HEK293 (cell line): ENCODE measurements at regions not wholly inside any gene's neighbourhood (a gene's known extent, or its start where the extent isn't known, plus 50 kb on each side); places are given as distances from the start of the nearest gene placed in this dataset.

Source experiments
- CTCF ChIA-PET: fragments of 350-600 bp; formaldehyde crosslinking; extraction: SDS; loops from one replicate; lab custom pipeline; 2021; ENCODE audit warnings: antibody characterized with exemption; lab: Yijun Ruan, JAX
- POLR2A ChIA-PET: fragments of 300-600 bp; formaldehyde crosslinking; extraction: SDS; loops from one replicate; lab custom pipeline; 2020; ENCODE audit warnings: antibody characterized with exemption, inconsistent platforms; lab: Yijun Ruan, JAX
- H3K27ac ChIP-seq: fragments of 200-500 bp; sonication (Bioruptor generic); 2 replicates; pipeline ENCODE4 v1.5.1; 2014; ENCODE audit warnings: low read depth, low read length, control low read depth, inconsistent platforms; ENCODE audit errors: extremely low read depth
- H3K36me3 ChIP-seq, 2 experiments: fragments of 200-500 bp in 1 of 2; sonication (Bioruptor generic) in 1 of 2; 1 replicate in 1 of 2; 2 replicates in 1 of 2; pipeline ENCODE4 v1.5.1; 2014 to 2017; ENCODE audit warnings: inconsistent platforms in 2 of 2, low read length in 2 of 2; ENCODE audit not compliant: control insufficient read depth in 2 of 2, insufficient read depth in 1 of 2
- H3K4me1 ChIP-seq: fragments of 200-500 bp; sonication (Bioruptor generic); 2 replicates; pipeline ENCODE4 v1.5.1; 2014; ENCODE audit warnings: mild to moderate bottlenecking, low read length, inconsistent platforms; ENCODE audit not compliant: control insufficient read depth, insufficient read depth
- H3K4me3 ChIP-seq: 2 replicates; pipeline ENCODE4 v1.5.1; 2011; ENCODE audit warnings: low read depth, mild to moderate bottlenecking, control low read depth, low read length, moderate library complexity
- H3K9me3 ChIP-seq: fragments of 200-500 bp; sonication (Bioruptor generic); 2 replicates; pipeline ENCODE4 v1.5.1; 2014; ENCODE audit warnings: low read depth, low read length, inconsistent platforms; ENCODE audit not compliant: control insufficient read depth, insufficient read depth
- EGR2 ChIP-seq: fragments of 450-650 bp; formaldehyde crosslinking; IDR thresholded peaks from 2 replicates; pipeline ENCODE4 v1.5.1; 2016; ENCODE audit warnings: low read depth, missing biosample characterization, missing genetic modification characterization
- GLI2 ChIP-seq: fragments of 450-650 bp; formaldehyde crosslinking; IDR thresholded peaks from 2 replicates; pipeline ENCODE4; 2017; ENCODE audit warnings: missing biosample characterization, missing genetic modification characterization, low read depth, borderline replicate concordance
- GLIS1 ChIP-seq: fragments of 450-650 bp; formaldehyde crosslinking; IDR thresholded peaks from 2 replicates; pipeline ENCODE4 v1.5.1; 2016; ENCODE audit warnings: missing biosample characterization, missing genetic modification characterization
- HIC1 ChIP-seq: fragments of 450-650 bp; formaldehyde crosslinking; IDR thresholded peaks from 2 replicates; pipeline ENCODE4 v1.5.1; 2016; ENCODE audit warnings: missing biosample characterization, missing genetic modification characterization
- KLF1 ChIP-seq: fragments of 450-650 bp; formaldehyde crosslinking; IDR thresholded peaks from 2 replicates; pipeline ENCODE4 v1.5.1; 2016; ENCODE audit warnings: missing biosample characterization, missing genetic modification characterization
- MZF1 ChIP-seq: fragments of 450-650 bp; formaldehyde crosslinking; IDR thresholded peaks from 2 replicates; pipeline ENCODE4 v1.5.1; 2017; ENCODE audit warnings: missing biosample characterization, missing genetic modification characterization, borderline replicate concordance
- PRDM6 ChIP-seq: fragments of 450-650 bp; formaldehyde crosslinking; IDR thresholded peaks from 2 replicates; pipeline ENCODE4 v1.5.1; 2017; ENCODE audit warnings: missing biosample characterization, missing genetic modification characterization
- REPIN1 ChIP-seq: fragments of 450-650 bp; formaldehyde crosslinking; IDR thresholded peaks from 2 replicates; pipeline ENCODE4 v1.5.1; 2017; ENCODE audit warnings: missing biosample characterization, missing genetic modification characterization, low read depth
- ZBTB48 ChIP-seq: fragments of 450-650 bp; formaldehyde crosslinking; IDR thresholded peaks from 2 replicates; pipeline ENCODE4 v1.5.1; 2016; ENCODE audit warnings: missing biosample characterization, missing genetic modification characterization
- ZFP37 ChIP-seq: fragments of 450-650 bp; formaldehyde crosslinking; IDR thresholded peaks from 2 replicates; pipeline ENCODE4 v1.5.1; 2016; ENCODE audit warnings: missing biosample characterization, missing genetic modification characterization
- ZFP41 ChIP-seq: fragments of 450-650 bp; formaldehyde crosslinking; IDR thresholded peaks from 2 replicates; pipeline ENCODE4 v1.5.1; 2016; ENCODE audit warnings: missing biosample characterization, missing genetic modification characterization, borderline replicate concordance
- ZNF274 ChIP-seq, 2 experiments: fragments of 200-500 bp in 1 of 2; fragments of 450-650 bp in 1 of 2; sonication (Bioruptor generic) in 1 of 2; formaldehyde crosslinking in 1 of 2; IDR thresholded peaks; 2 replicates each; pipeline versions ENCODE4 v1.5.1 to v1.6.1; 2014 to 2016; ENCODE audit warnings: borderline replicate concordance in 1 of 2, inconsistent platforms in 1 of 2, low read length in 1 of 2, missing biosample characterization in 1 of 2, missing genetic modification characterization in 1 of 2
- ZNF354C ChIP-seq: fragments of 450-650 bp; formaldehyde crosslinking; IDR thresholded peaks from 2 replicates; pipeline ENCODE4 v1.5.1; 2016; ENCODE audit warnings: missing biosample characterization, missing genetic modification characterization, low read depth, borderline replicate concordance
- ZNF37A ChIP-seq: fragments of 450-650 bp; IDR thresholded peaks from 2 replicates; pipeline ENCODE4 v1.5.1; 2018; ENCODE audit warnings: missing biosample characterization, missing genetic modification characterization
- ZNF488 ChIP-seq: fragments of 450-650 bp; formaldehyde crosslinking; IDR thresholded peaks from 2 replicates; pipeline ENCODE4 v1.5.1; 2016; ENCODE audit warnings: missing biosample characterization, missing genetic modification characterization
- ZNF529 ChIP-seq: fragments of 450-650 bp; formaldehyde crosslinking; IDR thresholded peaks from 2 replicates; pipeline ENCODE4 v1.5.1; 2017; ENCODE audit warnings: missing genetic modification characterization, missing biosample characterization; ENCODE audit not compliant: insufficient replicate concordance
- ZNF544 ChIP-seq: fragments of 450-650 bp; formaldehyde crosslinking; IDR thresholded peaks from 2 replicates; pipeline ENCODE4 v1.5.0; 2017; ENCODE audit warnings: missing biosample characterization, missing genetic modification characterization
- ZNF580 ChIP-seq: fragments of 450-650 bp; formaldehyde crosslinking; IDR thresholded peaks from 2 replicates; pipeline ENCODE4 v1.5.1; 2016; ENCODE audit warnings: missing biosample characterization, missing genetic modification characterization
- ZNF596 ChIP-seq: fragments of 450-650 bp; IDR thresholded peaks from 2 replicates; pipeline ENCODE4 v1.5.0; 2018; ENCODE audit warnings: missing biosample characterization, mild to moderate bottlenecking, missing genetic modification characterization, moderate library complexity
- ZNF692 ChIP-seq: fragments of 450-650 bp; formaldehyde crosslinking; IDR thresholded peaks from 2 replicates; pipeline ENCODE4 v1.5.1; 2016; ENCODE audit warnings: missing biosample characterization, missing genetic modification characterization
- ZNF76 ChIP-seq: fragments of 450-650 bp; formaldehyde crosslinking; IDR thresholded peaks from 2 replicates; pipeline ENCODE4; 2016; ENCODE audit warnings: low read depth, missing biosample characterization, missing genetic modification characterization, borderline replicate concordance
- ZNF785 ChIP-seq: fragments of 450-650 bp; formaldehyde crosslinking; IDR thresholded peaks from 2 replicates; pipeline ENCODE4 v1.5.1; 2016; ENCODE audit warnings: missing biosample characterization, missing genetic modification characterization
- ZNF843 ChIP-seq: fragments of 450-650 bp; formaldehyde crosslinking; IDR thresholded peaks from 2 replicates; pipeline ENCODE4 v1.5.1; 2016; ENCODE audit warnings: missing biosample characterization, missing genetic modification characterization
- ZSCAN30 ChIP-seq: fragments of 450-650 bp; IDR thresholded peaks from 2 replicates; pipeline ENCODE4 v1.5.1; 2018; ENCODE audit warnings: missing biosample characterization, mild to moderate bottlenecking, missing genetic modification characterization, moderate library complexity

- TF ChIP-seq ZNF488 (tag by site-specific recombination) (no peak), ZNF274 (IDR thresholded peaks at IDR 0.05; ENCODE audit: low read length) (no peak), ZNF274 (tag by site-specific recombination; IDR thresholded peaks at IDR 0.05; ENCODE audit: borderline replicate concordance) (no peak), ZNF529 (tag by site-specific recombination) (no peak), ZNF785 (tag by site-specific recombination) (no peak)
- 0 out of 2 replicates have a peak, but pooled peaks cover 4% of the 10 kb centered on the region for H3K4me1 ChIP-seq
- H3K9me3 ChIP-seq: no peaks in the 10 kb centered on the region
- no peak overlapping the region for H3K27ac ChIP-seq
- H3K36me3 ChIP-seq: no peaks in the 10 kb centered on the region
- POLR2A ChIA-PET: no interaction called here
- CTCF ChIA-PET: no interaction called here
- H3K4me3 ChIP-seq: no peak overlapping the region
Measured at GRCh38 chr7:46945328-46945727, 636.6 kb downstream of the TNS3 start.

- no peaks in the 10 kb centered on the region for H3K9me3 ChIP-seq
- no peak overlapping the region for H3K4me3 ChIP-seq
- H3K4me1 ChIP-seq: 0 out of 2 replicates have a peak, but pooled peaks cover 4% of the 10 kb centered on the region
- no peak overlapping the region for H3K27ac ChIP-seq
- TF ChIP-seq ZNF843 (tag by site-specific recombination) (no peak), ZNF76 (tag by site-specific recombination) (no peak), PRDM6 (tag by site-specific recombination) (no peak), ZNF354C (tag by site-specific recombination) (no peak), ZNF544 (tag by site-specific recombination) (no peak), ZNF692 (tag by site-specific recombination) (no peak), ZNF580 (no peak), ZNF596 (tag by site-specific recombination) (no peak), MZF1 (no peak), ZNF37A (tag by site-specific recombination) (no peak), HIC1 (tag by site-specific recombination) (no peak), ZBTB48 (no peak), REPIN1 (no peak), GLIS1 (tag by site-specific recombination) (no peak), EGR2 (tag by site-specific recombination) (no peak), KLF1 (tag by site-specific recombination) (no peak), GLI2 (tag by site-specific recombination) (no peak), ZSCAN30 (tag by site-specific recombination) (no peak), ZFP37 (tag by site-specific recombination) (no peak), ZFP41 (tag by site-specific recombination) (no peak)
- ChIA-PET CTCF (interaction anchor here (0.5 kb wide), 1 partner anchor 157 kb away, joined by 3 read pairs; no protein-coding TSS in a partner anchor), POLR2A (no interaction called here)
- H3K36me3 ChIP-seq: no peaks in the 10 kb centered on the region
Measured at GRCh38 chr7:46943996-46944395, 637.9 kb downstream of the TNS3 start.
